T-helper 2 cell treated with Interferon-gamma antibody and Interleukin-4, amounts not matched to agents 5 μg/mL and 100 μg/mL, for 36 hours (primary cell): ENCODE measurements at regions not wholly inside any gene's neighbourhood (a gene's known extent, or its start where the extent isn't known, plus 50 kb on each side); places are given as distances from the start of the nearest gene placed in this dataset.

ENCODE experiments used
- DNase-seq: peaks from one replicate; pipeline ENCODE4 v3.0.0; 2021; ENCODE audit warnings: low spot score
- H3K27ac Mint-ChIP-seq: one replicate; pipeline ENCODE4 v1.8.0; 2021; ENCODE audit warnings: mild to moderate bottlenecking, mixed read lengths
- H3K27me3 Mint-ChIP-seq: one replicate; pipeline ENCODE4 v1.8.0; 2021; ENCODE audit warnings: low read depth, mixed read lengths
- H3K36me3 Mint-ChIP-seq: one replicate; pipeline ENCODE4 v1.8.0; 2021; ENCODE audit warnings: low read depth, mixed read lengths
- H3K4me1 Mint-ChIP-seq: one replicate; pipeline ENCODE4 v1.8.0; 2021; ENCODE audit warnings: low read depth, mixed read lengths
- H3K4me3 Mint-ChIP-seq: one replicate; pipeline ENCODE4 v1.8.0; 2022; ENCODE audit warnings: mild to moderate bottlenecking, moderate library complexity, mixed read lengths
- H3K9me3 Mint-ChIP-seq: one replicate; pipeline ENCODE4 v1.8.0; 2021; ENCODE audit warnings: mixed read lengths

DNA sequence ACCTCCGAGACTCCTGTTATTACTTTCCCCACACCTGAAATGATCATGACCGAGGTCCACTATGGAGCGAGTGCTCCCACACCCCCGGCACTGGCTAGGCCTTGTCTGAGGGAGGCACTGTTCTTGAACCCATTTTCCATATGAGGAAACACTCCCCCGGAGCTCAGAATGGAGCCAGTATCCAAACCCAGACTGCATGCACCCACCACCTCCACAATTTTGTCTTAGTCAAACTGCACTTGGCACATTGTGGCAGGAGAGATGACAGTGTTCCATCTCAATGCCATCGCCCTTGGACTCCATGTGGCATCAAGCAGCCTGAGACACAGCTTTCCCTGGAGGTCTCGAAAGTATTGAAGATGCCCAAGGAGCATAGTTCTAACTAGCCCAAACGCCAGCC lies 154.1 kb downstream of the NUP210 start:
- H3K9me3 Mint-ChIP-seq, result no peaks in the 10 kb centered on the region
- no peak overlapping the region for H3K27ac Mint-ChIP-seq
- DNase-seq, result no peak
- no peak overlapping the region for H3K4me3 Mint-ChIP-seq
- no peaks in the 10 kb centered on the region for H3K27me3 Mint-ChIP-seq
- H3K4me1 Mint-ChIP-seq, result peaks cover 8% of the 10 kb centered on the region
- H3K36me3 Mint-ChIP-seq, result no peaks in the 10 kb centered on the region

DNA sequence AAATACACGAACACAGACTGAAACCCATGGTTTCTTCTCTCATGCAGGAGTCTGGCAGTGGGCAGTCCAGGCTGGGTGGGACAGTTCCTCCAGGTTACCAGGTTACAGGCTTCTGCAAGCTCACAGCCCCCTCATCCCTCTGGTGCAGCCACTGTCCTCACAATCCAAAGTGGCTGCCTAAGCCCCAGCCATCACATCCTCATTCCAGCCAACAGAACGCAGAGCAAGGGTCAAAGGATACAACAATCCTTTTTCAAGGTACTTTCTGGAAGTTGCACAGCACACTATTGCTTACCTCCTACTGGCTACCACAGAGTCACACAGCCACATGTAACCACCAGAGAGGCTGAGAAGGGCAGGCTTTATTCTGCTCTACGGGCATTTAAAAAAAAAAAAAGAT lies 154.6 kb downstream of the NUP210 start:
- Mint-ChIP-seq H3K4me1 (peaks cover 8% of the 10 kb centered on the region), H3K27ac (no peak overlapping the region), H3K9me3 (no peaks in the 10 kb centered on the region)

GRCh38 chr3:13265016-13265415 lies 155.1 kb downstream of the NUP210 start:
- peaks cover 8% of the 10 kb centered on the region for H3K4me1 Mint-ChIP-seq
- H3K36me3 Mint-ChIP-seq, result no peaks in the 10 kb centered on the region
- H3K4me3 Mint-ChIP-seq, result no peak overlapping the region

More for the DNA sequence above, 154.6 kb downstream of the NUP210 start:
- no peak for DNase-seq
- H3K36me3 Mint-ChIP-seq, result no peaks in the 10 kb centered on the region
- no peak overlapping the region for H3K4me3 Mint-ChIP-seq
- H3K27me3 Mint-ChIP-seq, result no peaks in the 10 kb centered on the region

DNA sequence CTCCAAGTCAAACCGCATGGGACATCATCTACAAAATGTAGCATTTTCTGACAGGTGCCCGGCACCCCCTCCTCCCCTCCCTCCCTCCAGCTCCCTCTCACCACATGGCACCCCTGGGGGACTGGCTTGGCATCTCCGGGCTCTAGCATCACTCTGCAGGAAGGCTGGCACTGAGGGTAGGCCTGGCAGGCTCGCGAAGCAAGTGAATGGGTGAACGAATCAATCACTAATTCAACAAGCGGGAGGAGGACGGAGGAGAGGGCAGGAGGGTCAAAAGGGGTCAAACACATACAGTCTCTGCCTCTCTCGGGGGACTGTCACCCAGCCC lies 155.7 kb downstream of the NUP210 start:
- no peak for DNase-seq
- Mint-ChIP-seq H3K4me1 (peaks cover 8% of the 10 kb centered on the region), H3K4me3 (no peak overlapping the region), H3K27ac (no peak overlapping the region), H3K9me3 (no peaks in the 10 kb centered on the region), H3K27me3 (no peaks in the 10 kb centered on the region), H3K36me3 (no peaks in the 10 kb centered on the region)

More at GRCh38 chr3:13265016-13265415, 155.1 kb downstream of the NUP210 start:
- Mint-ChIP-seq H3K9me3 (no peaks in the 10 kb centered on the region), H3K27me3 (no peaks in the 10 kb centered on the region), H3K27ac (no peak overlapping the region)
- no peak for DNase-seq

- Mint-ChIP-seq H3K9me3 (no peaks in the 10 kb centered on the region), H3K4me1 (peaks cover 8% of the 10 kb centered on the region), H3K27ac (no peak overlapping the region), H3K27me3 (no peaks in the 10 kb centered on the region), H3K36me3 (no peaks in the 10 kb centered on the region), H3K4me3 (no peak overlapping the region)
- no peak for DNase-seq
Measured at GRCh38 chr3:13263770-13264467, 156.2 kb downstream of the NUP210 start.

GRCh38 chr3:13262493-13263211 lies 157.5 kb downstream of the NUP210 start:
- no peak overlapping the region for H3K27ac Mint-ChIP-seq
- no peaks in the 10 kb centered on the region for H3K27me3 Mint-ChIP-seq
- H3K36me3 Mint-ChIP-seq, result no peaks in the 10 kb centered on the region
- no peaks in the 10 kb centered on the region for H3K9me3 Mint-ChIP-seq
- no peak for DNase-seq
- H3K4me3 Mint-ChIP-seq, result no peak overlapping the region
- H3K4me1 Mint-ChIP-seq, result peaks cover 8% of the 10 kb centered on the region

DNA sequence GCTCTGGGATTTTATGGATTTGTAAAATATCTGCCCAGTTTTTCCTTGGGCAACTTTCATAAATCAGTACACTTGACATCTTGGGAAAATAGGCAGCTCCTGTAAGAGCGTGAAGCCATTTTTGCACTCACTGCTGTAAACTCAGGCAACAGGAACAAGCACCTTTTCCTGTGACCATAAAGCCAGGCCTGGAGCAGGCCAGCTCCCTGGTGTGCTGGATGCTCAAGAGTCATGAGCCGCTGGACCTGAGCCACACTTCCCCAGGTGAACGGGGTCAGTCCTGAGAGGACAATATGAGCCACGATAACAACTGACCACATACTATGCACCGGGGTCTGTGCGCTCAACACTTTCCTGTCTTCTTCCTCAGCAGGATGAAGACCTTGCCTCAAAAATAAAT lies 158.2 kb downstream of the NUP210 start:
- no peaks in the 10 kb centered on the region for H3K27me3 Mint-ChIP-seq

DNA sequence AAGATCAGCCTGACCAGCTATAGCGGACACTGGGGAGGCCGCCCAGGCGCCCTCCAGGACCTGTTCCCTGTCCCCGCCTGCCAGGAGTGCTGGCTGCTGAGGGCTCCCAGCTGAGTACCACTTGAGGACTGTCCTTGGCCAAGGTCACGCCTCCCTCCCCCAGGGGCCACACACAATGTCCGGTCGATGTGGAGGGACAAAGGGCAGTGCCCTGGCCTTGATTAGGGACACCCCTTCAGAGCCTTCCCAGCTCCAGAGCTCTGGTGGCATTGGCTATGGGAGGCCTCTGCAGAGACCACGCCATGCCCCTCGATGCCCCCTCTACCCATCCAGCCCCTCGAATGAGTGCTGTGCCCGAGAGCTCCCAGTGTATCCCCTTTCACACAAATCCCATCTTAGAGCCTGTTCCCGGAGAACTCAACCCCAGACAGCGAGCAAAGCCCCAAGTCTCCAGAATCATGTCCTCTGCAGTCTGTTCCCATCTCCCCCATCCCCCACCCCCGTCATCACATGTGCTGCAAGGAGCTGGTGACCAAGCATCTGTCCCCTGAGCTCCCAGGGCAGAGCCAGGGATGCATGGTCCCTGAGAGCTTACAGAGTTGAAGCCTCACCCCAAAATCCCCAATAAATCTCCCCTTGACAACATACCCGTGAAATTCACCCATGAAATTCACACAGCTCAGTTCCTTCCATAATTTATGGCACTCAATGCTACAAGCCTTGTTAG lies 158.9 kb downstream of the NUP210 start:
- no peaks in the 10 kb centered on the region for H3K27me3 Mint-ChIP-seq
- no peaks in the 10 kb centered on the region for H3K9me3 Mint-ChIP-seq
- DNase-seq, result no peak
- no peak overlapping the region for H3K27ac Mint-ChIP-seq
- H3K36me3 Mint-ChIP-seq, result no peaks in the 10 kb centered on the region
- H3K4me3 Mint-ChIP-seq, result no peak overlapping the region
- H3K4me1 Mint-ChIP-seq, result peaks cover 8% of the 10 kb centered on the region

More for the DNA sequence above, 158.2 kb downstream of the NUP210 start:
- Mint-ChIP-seq H3K9me3 (no peaks in the 10 kb centered on the region), H3K4me3 (no peak overlapping the region), H3K36me3 (no peaks in the 10 kb centered on the region), H3K27ac (no peak overlapping the region), H3K4me1 (peaks cover 8% of the 10 kb centered on the region)
- DNase-seq, result no peak

GRCh38 chr3:13260259-13261103 lies 159.6 kb downstream of the NUP210 start:
- no peak overlapping the region for H3K4me3 Mint-ChIP-seq
- no peaks in the 10 kb centered on the region for H3K27me3 Mint-ChIP-seq
- no peak overlapping the region for H3K27ac Mint-ChIP-seq
- peaks cover 8% of the 10 kb centered on the region for H3K4me1 Mint-ChIP-seq
- no peak for DNase-seq
- H3K36me3 Mint-ChIP-seq, result no peaks in the 10 kb centered on the region
- H3K9me3 Mint-ChIP-seq, result no peaks in the 10 kb centered on the region

GRCh38 chr3:13259831-13260230 lies 160.3 kb downstream of the NUP210 start:
- Mint-ChIP-seq H3K27me3 (no peaks in the 10 kb centered on the region), H3K9me3 (no peaks in the 10 kb centered on the region), H3K4me3 (no peak overlapping the region), H3K27ac (no peak overlapping the region), H3K36me3 (no peaks in the 10 kb centered on the region), H3K4me1 (peaks cover 8% of the 10 kb centered on the region)
- DNase-seq, result no peak

GRCh38 chr3:13258986-13259514 lies 161.1 kb downstream of the NUP210 start:
- no peak overlapping the region for H3K4me3 Mint-ChIP-seq

GRCh38 chr3:13258280-13258679 lies 161.8 kb downstream of the NUP210 start:
- Mint-ChIP-seq H3K4me3 (no peak overlapping the region), H3K27me3 (no peaks in the 10 kb centered on the region), H3K4me1 (peaks cover 8% of the 10 kb centered on the region), H3K9me3 (no peaks in the 10 kb centered on the region), H3K27ac (no peak overlapping the region), H3K36me3 (no peaks in the 10 kb centered on the region)
- DNase-seq, result no peak

More at GRCh38 chr3:13258986-13259514, 161.1 kb downstream of the NUP210 start:
- Mint-ChIP-seq H3K9me3 (no peaks in the 10 kb centered on the region), H3K4me1 (peaks cover 8% of the 10 kb centered on the region), H3K27ac (no peak overlapping the region), H3K27me3 (no peaks in the 10 kb centered on the region), H3K36me3 (no peaks in the 10 kb centered on the region)
- no peak for DNase-seq

- H3K27me3 Mint-ChIP-seq, result no peaks in the 10 kb centered on the region
Measured at GRCh38 chr3:13257666-13258065, 162.5 kb downstream of the NUP210 start.

More at GRCh38 chr3:13257666-13258065, 162.5 kb downstream of the NUP210 start:
- Mint-ChIP-seq H3K27ac (no peak overlapping the region), H3K4me1 (peaks cover 5% of the 10 kb centered on the region), H3K9me3 (no peaks in the 10 kb centered on the region), H3K4me3 (no peak overlapping the region), H3K36me3 (no peaks in the 10 kb centered on the region)
- no peak for DNase-seq
